Right lobe of liver (tissue), 4 donors: ENCODE measurements at regions not wholly inside any gene's neighbourhood (a gene's known extent, or its start where the extent isn't known, plus 50 kb on each side); places are given as distances from the start of the nearest gene placed in this dataset.

Experiments
- POLR2A ChIP-seq: fragments of 450-650 bp; IDR thresholded peaks from one replicate; pipeline ENCODE4 v1.6.1; 2017; ENCODE audit warnings: antibody characterized with exemption, mild to moderate bottlenecking
- TF ChIP-seq, protein P1 (sequence below), 4 donors: fragments of 200-600 bp in 3 of 4; fragments of 450-650 bp in 1 of 4; IDR thresholded peaks; one replicate each; pipeline versions ENCODE4 v1.5.1 to v1.8.0; 2016 to 2022; ENCODE audit warnings: antibody characterized with exemption in 4 of 4, mild to moderate bottlenecking in 2 of 4
- donor health status: DM: no; HTN: no; CAD: no.
- donor health status: DM: no; HTN: no; CAD: no.
- donor health status: DM: no; HTN: yes; CAD: no.

DNA sequence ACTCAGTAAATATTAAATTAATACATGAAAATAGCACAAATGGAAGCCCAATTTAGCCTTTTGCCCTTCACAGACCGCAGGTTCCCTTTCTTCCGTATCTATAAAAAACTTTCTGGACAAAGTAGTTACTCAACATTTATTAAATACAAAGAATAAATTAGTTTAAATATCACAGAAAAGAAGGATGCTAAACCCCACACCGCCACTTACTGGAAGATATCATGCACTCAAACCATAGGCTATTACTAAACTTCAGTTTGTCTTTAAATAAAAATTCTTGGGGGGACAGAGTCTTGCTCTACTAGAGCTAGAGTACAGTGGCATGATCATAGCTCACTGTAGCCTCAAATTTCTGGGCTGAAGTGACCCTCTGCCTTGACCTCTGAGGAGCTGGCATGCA, 120.7 kb upstream of the FHL2 start:
- TF ChIP-seq, protein P1, sequence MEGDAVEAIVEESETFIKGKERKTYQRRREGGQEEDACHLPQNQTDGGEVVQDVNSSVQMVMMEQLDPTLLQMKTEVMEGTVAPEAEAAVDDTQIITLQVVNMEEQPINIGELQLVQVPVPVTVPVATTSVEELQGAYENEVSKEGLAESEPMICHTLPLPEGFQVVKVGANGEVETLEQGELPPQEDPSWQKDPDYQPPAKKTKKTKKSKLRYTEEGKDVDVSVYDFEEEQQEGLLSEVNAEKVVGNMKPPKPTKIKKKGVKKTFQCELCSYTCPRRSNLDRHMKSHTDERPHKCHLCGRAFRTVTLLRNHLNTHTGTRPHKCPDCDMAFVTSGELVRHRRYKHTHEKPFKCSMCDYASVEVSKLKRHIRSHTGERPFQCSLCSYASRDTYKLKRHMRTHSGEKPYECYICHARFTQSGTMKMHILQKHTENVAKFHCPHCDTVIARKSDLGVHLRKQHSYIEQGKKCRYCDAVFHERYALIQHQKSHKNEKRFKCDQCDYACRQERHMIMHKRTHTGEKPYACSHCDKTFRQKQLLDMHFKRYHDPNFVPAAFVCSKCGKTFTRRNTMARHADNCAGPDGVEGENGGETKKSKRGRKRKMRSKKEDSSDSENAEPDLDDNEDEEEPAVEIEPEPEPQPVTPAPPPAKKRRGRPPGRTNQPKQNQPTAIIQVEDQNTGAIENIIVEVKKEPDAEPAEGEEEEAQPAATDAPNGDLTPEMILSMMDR (IDR thresholded peaks at IDR 0.05): no peak
- TF ChIP-seq POLR2A: no peak
